ENCODE measurements at regions not wholly inside any gene's neighbourhood (a gene's known extent, or its start where the extent isn't known, plus 50 kb on each side); places are given as distances from the start of the nearest gene placed in this dataset.

DNA sequence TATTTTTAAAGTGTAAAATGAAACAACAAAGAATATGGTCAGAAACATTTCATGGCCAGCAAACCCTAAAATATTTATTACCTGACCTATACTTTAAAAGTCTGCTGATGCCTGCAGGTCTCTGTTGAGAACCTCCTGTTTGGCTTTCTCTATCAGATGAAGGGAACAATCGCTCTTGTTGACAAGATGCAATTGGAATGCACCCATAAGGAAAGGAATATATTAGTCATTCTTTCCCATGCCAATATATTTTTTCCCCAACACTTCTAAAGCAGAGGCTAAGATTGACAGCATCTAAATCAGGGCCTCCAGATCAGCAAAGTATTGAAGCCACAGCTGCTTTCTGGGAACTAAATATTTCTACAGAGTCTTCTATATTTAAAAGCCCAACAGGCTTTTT is 897.8 kb downstream of the EPHA7 start:
- no peak overlapping the region for H3K4me3 Mint-ChIP-seq
- no peak overlapping the region for H3K27ac Mint-ChIP-seq
- H3K4me1 Mint-ChIP-seq, result no peaks in the 10 kb centered on the region
- H3K9me3 Mint-ChIP-seq, result peaks cover 25% of the 10 kb centered on the region
- no peaks in the 10 kb centered on the region for H3K27me3 Mint-ChIP-seq
- H3K36me3 Mint-ChIP-seq (ENCODE audit: low read depth), result no peaks in the 10 kb centered on the region
- no peak for ATAC-seq (replicated peaks)

DNA sequence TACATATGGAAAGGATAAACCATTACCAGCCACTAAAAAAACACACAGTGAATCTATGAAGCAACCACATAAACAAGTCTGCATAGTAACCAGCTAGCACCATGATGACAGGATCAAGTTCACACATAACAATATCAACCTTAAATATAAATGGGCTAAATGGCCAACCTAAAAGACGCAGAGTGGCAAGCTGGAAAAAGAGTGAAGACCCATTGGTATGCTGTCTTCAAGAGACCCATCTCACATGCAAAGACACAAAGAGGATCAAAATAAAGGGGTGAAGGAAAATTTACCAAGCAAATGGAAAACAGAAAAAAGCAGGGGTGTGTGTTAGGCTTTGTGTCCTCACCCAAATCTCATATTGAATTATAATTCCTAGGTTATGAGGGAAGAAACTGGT is 909.2 kb downstream of the EPHA7 start:
- Mint-ChIP-seq H3K4me3 (no peak overlapping the region), H3K27ac (no peak overlapping the region), H3K4me1 (no peaks in the 10 kb centered on the region), H3K27me3 (no peaks in the 10 kb centered on the region), H3K9me3 (peaks cover 15% of the 10 kb centered on the region), H3K36me3 (ENCODE audit: low read depth) (no peaks in the 10 kb centered on the region)
- no peak for ATAC-seq (replicated peaks)

DNA sequence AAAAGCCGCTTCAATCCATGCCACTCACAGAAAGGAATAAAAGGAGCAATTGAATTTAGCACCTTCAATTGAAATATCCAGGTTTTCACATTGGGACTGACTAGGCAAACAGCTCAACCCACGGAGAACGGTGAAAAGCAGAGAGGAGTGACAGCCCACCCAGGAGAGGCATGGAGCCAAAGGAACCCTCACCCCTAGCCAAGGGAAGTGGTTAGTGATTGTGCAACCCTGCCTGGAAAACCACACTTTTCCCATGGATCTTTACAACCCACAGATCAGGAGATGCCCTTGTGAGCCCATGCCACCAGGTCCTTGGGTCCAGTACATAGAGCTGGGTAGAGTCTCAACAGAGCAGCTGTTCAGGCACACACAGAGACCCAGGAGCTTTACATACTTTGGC is 911.8 kb downstream of the EPHA7 start:
- no peak overlapping the region for H3K27ac Mint-ChIP-seq
- ATAC-seq (replicated peaks), result no peak
- H3K9me3 Mint-ChIP-seq, result peaks cover 15% of the 10 kb centered on the region
- H3K36me3 Mint-ChIP-seq (ENCODE audit: low read depth), result no peaks in the 10 kb centered on the region
- H3K4me3 Mint-ChIP-seq, result no peak overlapping the region
- H3K4me1 Mint-ChIP-seq, result no peaks in the 10 kb centered on the region
- H3K27me3 Mint-ChIP-seq, result no peaks in the 10 kb centered on the region

DNA sequence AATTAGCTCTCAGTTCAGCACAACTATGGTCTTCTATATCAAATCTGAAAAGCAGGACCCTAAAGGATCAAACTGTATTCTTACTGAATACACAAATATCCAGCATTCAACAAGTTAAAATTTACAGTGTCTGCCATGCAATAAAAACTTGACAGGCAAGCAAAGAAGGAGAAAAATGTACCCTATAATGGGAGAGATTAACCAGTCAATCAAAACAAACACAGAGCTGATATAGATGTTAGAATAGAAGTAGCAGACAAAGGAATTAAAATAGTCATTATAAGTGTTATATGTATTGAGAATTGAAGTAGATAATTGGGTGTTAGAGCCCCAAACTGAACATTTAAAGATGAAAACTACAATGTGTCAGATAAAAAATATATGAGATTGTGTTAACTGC is 914.9 kb downstream of the EPHA7 start:
- Mint-ChIP-seq H3K36me3 (ENCODE audit: low read depth) (no peaks in the 10 kb centered on the region), H3K4me1 (no peaks in the 10 kb centered on the region), H3K9me3 (peaks cover 4% of the 10 kb centered on the region), H3K27ac (no peak overlapping the region), H3K27me3 (no peaks in the 10 kb centered on the region), H3K4me3 (no peak overlapping the region)
- ATAC-seq (replicated peaks), result no peak

DNA sequence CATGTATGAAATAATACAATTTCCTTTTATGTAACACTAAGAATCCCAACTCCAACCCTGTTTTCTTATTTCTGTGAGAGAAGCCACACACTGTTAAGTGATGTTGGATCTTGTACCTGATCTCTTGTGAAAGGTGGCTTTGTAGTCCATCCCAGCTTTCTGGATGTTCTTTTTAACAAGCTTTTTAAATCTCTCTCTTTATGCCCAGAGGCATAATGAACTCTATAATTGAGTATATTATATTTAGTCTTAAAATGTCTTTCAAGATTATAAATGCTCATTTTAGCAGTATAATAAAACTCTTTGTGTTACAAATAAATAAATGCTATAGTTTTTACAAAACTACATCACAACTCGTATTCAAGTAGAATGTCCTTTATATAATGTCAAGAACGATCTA is 922.1 kb downstream of the EPHA7 start:
- H3K27me3 Mint-ChIP-seq, result no peaks in the 10 kb centered on the region
- H3K9me3 Mint-ChIP-seq, result no peaks in the 10 kb centered on the region
- ATAC-seq (replicated peaks), result no peak
- no peaks in the 10 kb centered on the region for H3K36me3 Mint-ChIP-seq (ENCODE audit: low read depth)
- no peak overlapping the region for H3K27ac Mint-ChIP-seq
- no peaks in the 10 kb centered on the region for H3K4me1 Mint-ChIP-seq
- H3K4me3 Mint-ChIP-seq, result no peak overlapping the region

DNA sequence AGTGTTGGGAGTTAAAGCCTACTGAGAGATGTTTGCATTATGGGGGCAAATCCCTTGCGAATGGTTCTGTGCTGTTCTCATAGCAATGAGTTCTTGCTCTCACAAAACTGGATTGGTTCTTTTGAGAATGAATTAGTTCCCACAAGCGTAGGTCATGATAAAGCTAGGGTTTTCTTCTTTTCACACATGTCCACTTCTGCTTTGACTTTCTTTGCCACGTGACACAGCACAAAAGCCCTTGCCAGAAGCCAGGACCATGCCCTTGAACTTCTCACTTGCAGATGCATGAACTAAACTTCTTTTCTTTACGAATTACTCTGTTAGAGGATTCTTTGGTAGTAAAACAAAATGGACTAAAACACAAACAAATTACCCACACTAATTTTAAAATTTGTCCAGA is 922.8 kb downstream of the EPHA7 start:
- H3K27me3 Mint-ChIP-seq, result no peaks in the 10 kb centered on the region
- no peaks in the 10 kb centered on the region for H3K4me1 Mint-ChIP-seq
- no peak for ATAC-seq (replicated peaks)
- H3K4me3 Mint-ChIP-seq, result no peak overlapping the region
- H3K27ac Mint-ChIP-seq, result no peak overlapping the region
- H3K9me3 Mint-ChIP-seq, result no peaks in the 10 kb centered on the region
- H3K36me3 Mint-ChIP-seq (ENCODE audit: low read depth), result no peaks in the 10 kb centered on the region

DNA sequence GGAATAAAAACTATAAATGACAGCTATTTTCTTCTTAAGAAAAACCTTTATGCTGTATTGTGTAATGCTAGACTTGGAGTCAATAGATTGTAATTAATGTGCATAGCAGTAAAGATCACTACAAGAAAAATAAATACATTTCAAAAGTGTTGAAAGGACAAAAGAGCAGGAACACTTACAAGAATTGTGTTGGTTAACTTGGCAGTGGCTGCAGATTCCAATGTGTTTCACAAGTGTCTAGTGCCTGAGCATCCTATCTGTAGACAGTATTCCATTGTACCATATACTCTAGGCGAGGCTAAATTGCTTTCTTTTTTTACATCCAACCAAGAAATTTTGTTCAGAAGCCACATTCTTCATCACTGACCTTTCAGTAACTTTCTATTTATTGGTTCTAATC is 924.1 kb downstream of the EPHA7 start:
- Mint-ChIP-seq H3K27ac (no peak overlapping the region), H3K4me3 (no peak overlapping the region), H3K36me3 (ENCODE audit: low read depth) (no peaks in the 10 kb centered on the region), H3K4me1 (no peaks in the 10 kb centered on the region), H3K9me3 (no peaks in the 10 kb centered on the region), H3K27me3 (no peaks in the 10 kb centered on the region)
- no peak for ATAC-seq (replicated peaks)

DNA sequence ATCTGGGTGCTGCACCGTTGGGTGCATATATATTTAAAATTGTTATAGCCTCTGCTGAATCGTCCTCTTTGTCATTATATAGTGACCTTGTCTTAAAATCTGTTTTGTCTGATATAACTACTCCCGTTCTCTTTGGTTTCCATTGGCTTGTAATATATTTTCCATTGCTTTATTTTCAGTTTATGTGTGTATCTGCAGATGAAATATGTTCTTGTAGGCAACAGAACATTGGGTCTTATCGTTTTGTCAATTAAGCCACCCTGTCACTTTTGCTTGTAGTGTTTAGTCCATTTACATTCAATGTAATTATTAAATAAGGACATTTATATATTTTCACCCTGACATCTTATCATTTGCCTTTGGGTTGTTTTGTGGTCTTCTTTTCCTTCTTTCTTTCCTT is 933.9 kb downstream of the EPHA7 start:
- Mint-ChIP-seq H3K27ac (no peak overlapping the region), H3K9me3 (peaks cover 9% of the 10 kb centered on the region), H3K4me3 (no peak overlapping the region), H3K27me3 (no peaks in the 10 kb centered on the region), H3K36me3 (ENCODE audit: low read depth) (no peaks in the 10 kb centered on the region), H3K4me1 (no peaks in the 10 kb centered on the region)
- ATAC-seq (replicated peaks), result no peak

DNA sequence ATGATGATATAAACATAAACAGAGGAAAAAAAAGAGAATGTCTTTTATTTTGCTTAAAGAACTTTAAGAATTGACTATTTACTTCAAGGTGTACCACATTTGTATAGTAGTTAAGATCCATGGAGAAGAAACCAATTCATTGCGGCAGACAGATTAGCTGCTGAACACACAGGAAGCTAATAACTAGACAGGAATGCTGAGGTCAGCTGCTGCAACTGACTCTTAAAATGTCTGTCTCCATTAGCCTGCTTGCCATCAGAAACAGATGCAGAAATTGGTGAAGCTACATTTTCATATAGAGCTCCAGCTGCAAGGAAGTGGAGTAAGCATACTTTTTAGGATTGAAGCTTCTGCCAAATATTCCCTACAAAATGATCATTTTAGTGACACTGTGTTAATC is 939.5 kb downstream of the EPHA7 start:
- Mint-ChIP-seq H3K36me3 (ENCODE audit: low read depth) (no peaks in the 10 kb centered on the region), H3K9me3 (peaks cover 9% of the 10 kb centered on the region)
- no peak for ATAC-seq (replicated peaks)

DNA sequence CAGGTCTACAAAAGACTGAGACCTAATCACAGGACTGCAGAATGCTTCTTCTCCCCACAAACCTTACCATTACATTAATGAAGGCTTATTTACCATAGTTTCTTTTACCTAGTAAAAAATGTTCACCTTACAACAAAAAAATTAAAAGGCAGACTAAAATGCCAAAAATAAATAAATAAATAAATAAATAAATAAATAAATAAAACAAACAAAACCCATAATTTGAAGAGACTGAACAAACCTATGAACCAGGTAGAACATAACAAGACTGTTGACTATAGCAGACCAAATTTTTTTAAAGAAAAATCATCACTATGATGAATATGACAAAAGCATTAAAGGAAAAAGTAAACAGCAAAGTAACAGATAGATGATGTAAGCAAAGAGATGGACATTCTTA is 946.3 kb downstream of the EPHA7 start:
- H3K9me3 Mint-ChIP-seq, result peaks cover 11% of the 10 kb centered on the region
- no peaks in the 10 kb centered on the region for H3K36me3 Mint-ChIP-seq (ENCODE audit: low read depth)
- no peak overlapping the region for H3K27ac Mint-ChIP-seq
- H3K4me3 Mint-ChIP-seq, result no peak overlapping the region
- no peak for ATAC-seq (replicated peaks)
- H3K27me3 Mint-ChIP-seq, result no peaks in the 10 kb centered on the region
- H3K4me1 Mint-ChIP-seq, result no peaks in the 10 kb centered on the region

More for the DNA sequence above, 939.5 kb downstream of the EPHA7 start:
- no peaks in the 10 kb centered on the region for H3K27me3 Mint-ChIP-seq
- H3K4me1 Mint-ChIP-seq, result no peaks in the 10 kb centered on the region
- H3K4me3 Mint-ChIP-seq, result no peak overlapping the region
- H3K27ac Mint-ChIP-seq, result no peak overlapping the region

DNA sequence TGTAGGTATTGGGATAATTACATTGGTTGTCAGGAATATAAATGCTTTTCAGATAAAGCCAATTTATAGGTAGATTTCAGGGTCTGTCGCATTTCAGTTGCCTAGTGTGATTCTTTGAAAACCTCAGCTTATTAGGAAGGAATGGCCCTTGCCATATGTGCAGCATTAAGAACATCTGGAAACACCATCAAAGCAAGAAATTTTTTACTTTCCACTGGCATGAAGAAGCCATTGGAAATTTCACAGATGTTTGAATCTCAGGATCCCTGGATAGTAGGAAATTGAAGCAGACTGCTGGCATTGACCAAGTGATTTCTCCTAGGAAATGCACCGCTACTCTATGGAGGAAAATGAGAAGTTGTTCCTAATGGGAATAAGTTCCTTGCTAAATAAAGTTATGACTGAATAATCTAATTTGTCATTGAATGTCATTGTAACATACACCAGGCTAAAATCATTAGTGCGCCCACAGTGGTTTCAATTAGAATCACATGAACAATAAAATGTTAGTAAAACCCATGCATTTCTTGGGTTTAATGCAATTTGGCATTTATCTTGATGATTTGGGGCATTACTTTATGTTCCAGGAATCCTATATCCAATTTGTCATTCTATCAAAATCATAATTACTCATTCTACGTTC is 950.1 kb downstream of the EPHA7 start:
- no peaks in the 10 kb centered on the region for H3K4me1 Mint-ChIP-seq

DNA sequence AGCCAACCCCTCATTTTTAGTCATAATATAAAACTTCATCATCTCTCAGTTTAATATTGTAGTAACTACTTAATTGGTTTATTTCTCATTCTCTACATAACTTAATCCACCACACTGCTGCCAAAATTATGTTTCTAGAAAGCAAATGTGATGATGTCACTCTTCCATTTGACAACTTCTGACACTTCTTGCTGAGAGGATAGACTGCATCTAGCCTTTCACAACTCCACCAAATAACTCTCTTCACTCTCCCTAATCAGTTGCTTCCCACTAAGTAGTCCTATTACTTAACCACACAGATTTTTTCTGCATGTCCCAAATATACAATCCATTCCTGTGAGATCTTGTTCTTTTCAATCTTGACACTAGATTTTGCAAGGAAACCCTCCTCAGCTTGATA is 951.3 kb downstream of the EPHA7 start:
- Mint-ChIP-seq H3K36me3 (ENCODE audit: low read depth) (no peaks in the 10 kb centered on the region), H3K27ac (no peak overlapping the region), H3K27me3 (no peaks in the 10 kb centered on the region), H3K4me1 (no peaks in the 10 kb centered on the region), H3K9me3 (peaks cover 33% of the 10 kb centered on the region), H3K4me3 (no peak overlapping the region)
- no peak for ATAC-seq (replicated peaks)

More for the DNA sequence above, 950.1 kb downstream of the EPHA7 start:
- H3K4me3 Mint-ChIP-seq, result no peak overlapping the region
- H3K9me3 Mint-ChIP-seq, result peaks cover 32% of the 10 kb centered on the region
- ATAC-seq (replicated peaks), result no peak
- no peaks in the 10 kb centered on the region for H3K27me3 Mint-ChIP-seq
- H3K36me3 Mint-ChIP-seq (ENCODE audit: low read depth), result no peaks in the 10 kb centered on the region
- no peak overlapping the region for H3K27ac Mint-ChIP-seq

DNA sequence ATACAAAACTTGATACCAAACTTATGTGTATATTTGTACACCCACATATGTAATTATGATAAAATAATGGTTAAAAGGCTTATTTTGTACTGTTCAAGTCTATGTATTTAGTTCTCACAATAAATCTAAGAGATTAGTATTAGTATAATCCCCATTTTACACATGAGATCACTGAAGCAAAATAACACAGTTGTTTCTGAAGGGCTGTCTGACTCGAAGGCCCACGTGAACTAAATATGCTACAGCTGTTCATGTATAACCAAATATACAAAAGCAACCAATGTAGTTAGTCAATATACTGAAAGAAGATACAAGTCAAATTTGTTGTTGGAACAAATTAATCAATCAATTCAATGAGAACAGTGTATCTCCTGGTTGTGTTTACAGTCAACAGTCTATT is 959.2 kb downstream of the EPHA7 start:
- Mint-ChIP-seq H3K9me3 (peaks cover 20% of the 10 kb centered on the region), H3K4me1 (no peaks in the 10 kb centered on the region), H3K36me3 (ENCODE audit: low read depth) (no peaks in the 10 kb centered on the region), H3K27ac (no peak overlapping the region), H3K4me3 (no peak overlapping the region), H3K27me3 (no peaks in the 10 kb centered on the region)
- no peak for ATAC-seq (replicated peaks)

DNA sequence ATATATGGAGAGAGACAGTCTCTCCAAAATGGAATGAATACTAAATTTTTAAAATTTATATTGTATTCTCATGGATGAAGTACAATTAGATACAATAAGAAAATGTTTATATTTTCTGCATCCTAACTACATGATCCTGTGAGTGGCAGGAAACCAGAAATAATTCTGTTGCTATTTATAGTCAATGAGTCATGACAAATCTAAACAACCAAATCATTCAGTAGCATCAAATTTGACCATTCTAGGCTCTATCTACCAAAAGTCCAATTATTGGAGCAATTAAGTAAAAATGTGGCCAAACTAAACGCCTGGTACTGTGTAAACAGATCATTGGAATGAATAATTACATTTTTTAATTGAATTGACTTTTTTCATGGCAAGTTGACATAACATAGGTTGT is 959.8 kb downstream of the EPHA7 start:
- H3K36me3 Mint-ChIP-seq (ENCODE audit: low read depth), result no peaks in the 10 kb centered on the region
- H3K4me3 Mint-ChIP-seq, result no peak overlapping the region
- ATAC-seq (replicated peaks), result no peak
- no peaks in the 10 kb centered on the region for H3K4me1 Mint-ChIP-seq
- no peaks in the 10 kb centered on the region for H3K27me3 Mint-ChIP-seq
- H3K9me3 Mint-ChIP-seq, result peaks cover 16% of the 10 kb centered on the region
- no peak overlapping the region for H3K27ac Mint-ChIP-seq

DNA sequence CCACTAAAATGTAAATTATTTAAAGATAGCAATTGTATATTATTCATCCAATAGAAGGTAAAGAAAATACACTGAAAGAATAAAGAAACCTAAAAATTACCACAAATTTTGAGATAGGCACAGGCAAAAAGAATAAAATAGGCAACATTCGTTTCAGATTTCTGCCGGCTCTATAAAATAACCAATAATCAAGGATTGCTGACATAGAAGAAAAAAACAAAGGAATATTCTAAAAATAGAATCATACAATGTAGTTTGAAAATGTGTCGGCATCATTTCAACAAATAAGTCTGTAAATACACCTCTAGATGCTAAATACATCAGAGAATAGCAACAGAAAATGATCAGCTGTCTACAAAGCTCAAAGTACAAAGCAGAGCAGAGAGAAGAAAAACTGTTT is 973.3 kb downstream of the EPHA7 start:
- H3K27ac Mint-ChIP-seq, result no peak overlapping the region
- peaks cover 14% of the 10 kb centered on the region for H3K9me3 Mint-ChIP-seq
- ATAC-seq (replicated peaks), result no peak
- no peaks in the 10 kb centered on the region for H3K36me3 Mint-ChIP-seq (ENCODE audit: low read depth)
- H3K4me1 Mint-ChIP-seq, result no peaks in the 10 kb centered on the region
- no peak overlapping the region for H3K4me3 Mint-ChIP-seq
- no peaks in the 10 kb centered on the region for H3K27me3 Mint-ChIP-seq

DNA sequence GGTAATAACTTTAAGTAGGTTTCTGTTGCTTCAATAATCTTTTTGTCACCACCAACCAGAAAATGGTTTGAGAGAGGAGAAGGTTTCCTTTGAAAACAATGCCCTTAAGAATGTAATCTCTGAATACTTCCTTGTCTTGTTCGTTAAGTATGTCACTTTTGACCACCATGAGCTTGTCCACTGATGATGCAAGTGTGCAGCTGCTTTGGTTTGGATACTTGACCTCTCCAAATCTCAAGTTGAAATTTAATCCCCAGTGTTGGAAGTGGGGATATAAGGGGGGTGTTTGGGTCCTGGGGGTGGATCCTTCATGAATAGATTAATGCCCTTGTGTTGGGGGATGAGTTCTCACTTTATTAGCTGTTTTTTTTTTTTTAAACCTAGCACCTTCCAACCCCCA is 985.4 kb downstream of the EPHA7 start:
- Mint-ChIP-seq H3K27ac (no peak overlapping the region), H3K4me3 (no peak overlapping the region), H3K27me3 (no peaks in the 10 kb centered on the region), H3K4me1 (no peaks in the 10 kb centered on the region), H3K9me3 (no peaks in the 10 kb centered on the region), H3K36me3 (ENCODE audit: low read depth) (no peaks in the 10 kb centered on the region)
- no peak for ATAC-seq (replicated peaks)
